Left ventricle myocardium inferior (tissue), 1 donor: ENCODE measurements at regions not wholly inside any gene's neighbourhood (a gene's known extent, or its start where the extent isn't known, plus 50 kb on each side); places are given as distances from the start of the nearest gene placed in this dataset.
"Not testable (repeated sequence)": the region's sequence is repeated elsewhere in the genome, so short reads cannot be mapped to it uniquely, and the experiment has no call there.

ENCODE experiments used
- DNase-seq: peaks from one replicate; pipeline ENCODE4 v3.0.0-alpha.2; 2020
- H3K27ac ChIP-seq: fragments of 200-600 bp; replicated peaks from 2 replicates; pipeline ENCODE4 v1.8.0; 2021
- H3K27me3 ChIP-seq: fragments of 200-600 bp; 2 replicates; pipeline ENCODE4 v1.8.0; 2021; ENCODE audit warnings: low read depth
- H3K36me3 ChIP-seq: fragments of 200-600 bp; 2 replicates; pipeline ENCODE4 v1.8.0; 2021
- H3K4me1 ChIP-seq: fragments of 200-600 bp; 2 replicates; pipeline ENCODE4 v1.8.0; 2021
- H3K4me3 ChIP-seq: fragments of 200-600 bp; 2 replicates; pipeline ENCODE4 v1.8.0; 2021; ENCODE audit warnings: mild to moderate bottlenecking, moderate library complexity
- H3K9me3 ChIP-seq: fragments of 200-600 bp; replicated peaks from 2 replicates; pipeline ENCODE4 v1.8.0; 2021
- CTCF ChIP-seq: fragments of 200-600 bp; IDR thresholded peaks from 2 replicates; pipeline ENCODE4 v1.8.0; 2021; ENCODE audit warnings: antibody characterized with exemption, mild to moderate bottlenecking, borderline replicate concordance
- intact Hi-C: fragments of 100-400 bp; cut with micrococcal nuclease; formaldehyde crosslinking; loops from one replicate; pipeline ENCODE4 v1.11.0; 2022
- donor health status: DM: no; HTN: yes; CAD: no; lungs with severe emphysema.

GRCh38 chr12:131316388-131316787 is 362.7 kb downstream of the ADGRD1 start:
- peaks cover 44% of the 10 kb centered on the region for H3K27me3 ChIP-seq
- H3K9me3 ChIP-seq: peaks cover 25% of the 10 kb centered on the region
- DNase-seq: no peak
- H3K36me3 ChIP-seq: no peaks in the 10 kb centered on the region
- H3K4me1 ChIP-seq: no peaks in the 10 kb centered on the region
- no peak for TF ChIP-seq CTCF
- no peak overlapping the region for H3K27ac ChIP-seq
- intact Hi-C loops: no loop called here
- no peak overlapping the region for H3K4me3 ChIP-seq

DNA sequence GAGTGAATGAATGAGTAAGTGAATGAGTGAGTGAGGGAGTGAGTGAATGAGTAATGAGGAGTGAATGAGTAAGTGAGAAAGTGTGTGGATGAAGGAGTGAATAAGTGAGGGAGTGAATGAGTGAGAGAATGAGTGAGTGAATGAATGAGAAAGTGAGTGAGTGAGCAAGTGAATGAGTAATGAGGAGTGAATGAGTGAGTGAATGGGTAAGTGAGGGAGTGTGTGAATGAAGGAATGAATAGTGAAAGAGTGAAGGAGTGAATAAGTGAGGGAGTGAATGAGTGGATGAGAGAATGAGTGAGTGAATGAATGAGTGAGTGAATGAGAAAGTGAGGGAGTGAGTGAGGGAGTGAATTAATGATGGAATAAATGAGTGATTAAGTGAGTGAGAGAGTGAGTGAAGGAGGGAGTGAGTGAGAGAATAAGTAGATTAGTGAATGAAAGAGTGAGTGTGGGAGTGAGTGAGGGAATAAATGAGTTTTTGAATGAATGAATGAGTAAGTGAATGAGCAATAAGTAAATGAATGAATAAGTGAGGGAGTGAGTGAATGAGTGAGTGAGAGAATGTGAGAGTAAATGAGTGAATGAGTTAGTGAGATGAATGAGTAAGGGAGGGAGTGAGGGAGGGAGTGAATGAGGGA is 364.5 kb downstream of the ADGRD1 start:
- H3K27me3 ChIP-seq: peaks cover 32% of the 10 kb centered on the region
- intact Hi-C loops: no loop called here
- no peak for TF ChIP-seq CTCF

DNA sequence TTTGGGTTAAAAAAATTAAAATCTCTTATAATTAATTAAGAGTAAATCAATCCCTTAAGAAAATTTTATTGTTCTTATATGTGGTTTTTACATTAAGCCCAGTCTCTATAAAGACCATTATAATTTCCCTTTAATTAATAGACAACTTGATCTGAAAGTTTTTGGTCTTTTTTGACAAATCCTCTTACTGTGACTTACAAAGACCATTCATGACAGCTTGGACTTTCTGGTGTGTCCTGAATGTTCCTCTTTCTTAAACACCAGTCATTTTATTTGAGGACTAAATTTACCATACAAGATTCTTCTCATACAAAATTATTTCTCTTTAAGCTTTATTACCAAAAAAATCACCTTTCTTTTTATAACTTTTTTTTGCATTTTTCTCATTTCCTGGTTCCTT is 368.3 kb downstream of the ADGRD1 start:
- H3K4me1 ChIP-seq: no peaks in the 10 kb centered on the region
- DNase-seq: no peak
- no peak overlapping the region for H3K4me3 ChIP-seq
- H3K27me3 ChIP-seq: peaks cover 18% of the 10 kb centered on the region
- TF ChIP-seq CTCF: no peak
- no peak overlapping the region for H3K27ac ChIP-seq
- peaks cover 38% of the 10 kb centered on the region for H3K9me3 ChIP-seq
- intact Hi-C loops: no loop called here
- H3K36me3 ChIP-seq: no peaks in the 10 kb centered on the region

More for the DNA sequence above, 364.5 kb downstream of the ADGRD1 start:
- Histone ChIP-seq H3K4me1 (no peaks in the 10 kb centered on the region), H3K9me3 (peaks cover 38% of the 10 kb centered on the region), H3K36me3 (no peaks in the 10 kb centered on the region), H3K27ac (no peak overlapping the region), H3K4me3 (no peak overlapping the region)
- no peak for DNase-seq

DNA sequence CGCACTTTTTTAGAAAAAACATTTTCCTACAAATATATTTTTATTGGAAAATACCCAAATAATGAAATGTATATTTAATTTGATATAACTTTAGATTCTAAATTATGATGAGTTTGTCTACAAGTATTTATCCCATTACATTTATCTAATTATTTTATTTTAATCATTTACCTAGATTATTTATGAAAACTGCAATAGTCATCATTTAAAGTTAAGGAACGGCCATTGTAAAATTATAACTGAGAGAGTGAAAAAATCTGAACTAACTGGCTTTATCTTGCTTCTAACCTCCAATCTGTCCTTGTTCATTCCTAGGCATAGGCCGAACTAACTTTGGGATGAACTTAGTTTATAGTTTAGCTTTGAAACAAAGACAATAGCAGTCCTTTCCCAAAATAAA is 368.8 kb downstream of the ADGRD1 start:
- DNase-seq, intact Hi-C loops, H3K4me3 ChIP-seq, H3K27ac ChIP-seq, H3K36me3 ChIP-seq, H3K4me1 ChIP-seq: not testable (repeated sequence)
- peaks cover 21% of the 10 kb centered on the region for H3K27me3 ChIP-seq
- H3K9me3 ChIP-seq: peaks cover 38% of the 10 kb centered on the region

- Histone ChIP-seq H3K9me3 (peaks cover 35% of the 10 kb centered on the region), H3K27me3 (peaks cover 28% of the 10 kb centered on the region), H3K4me1 (no peaks in the 10 kb centered on the region), H3K36me3 (no peaks in the 10 kb centered on the region), H3K4me3 (no peak overlapping the region), H3K27ac (no peak overlapping the region)
- intact Hi-C loops: no loop called here
- no peak for TF ChIP-seq CTCF
- DNase-seq: no peak
These were observed 370.2 kb downstream of the ADGRD1 start for GRCh38 chr12:131323879-131324278.

GRCh38 chr12:131327521-131328488 is 374.1 kb downstream of the ADGRD1 start:
- no peak for TF ChIP-seq CTCF
- no peak overlapping the region for H3K27ac ChIP-seq
- H3K4me3 ChIP-seq: no peak overlapping the region
- no peaks in the 10 kb centered on the region for H3K36me3 ChIP-seq
- DNase-seq: no peak
- intact Hi-C loops: no loop called here
- H3K9me3 ChIP-seq: no peaks in the 10 kb centered on the region
- H3K27me3 ChIP-seq: peaks cover 29% of the 10 kb centered on the region
- no peaks in the 10 kb centered on the region for H3K4me1 ChIP-seq

GRCh38 chr12:131328861-131329845 is 375.4 kb downstream of the ADGRD1 start:
- H3K4me1 ChIP-seq, H3K27ac ChIP-seq, DNase-seq, H3K36me3 ChIP-seq, H3K4me3 ChIP-seq, H3K9me3 ChIP-seq, intact Hi-C loops: not testable (repeated sequence)
- H3K27me3 ChIP-seq: peaks cover 39% of the 10 kb centered on the region
